ENCODE measurements at regions not wholly inside any gene's neighbourhood (a gene's known extent, or its start where the extent isn't known, plus 50 kb on each side); places are given as distances from the start of the nearest gene placed in this dataset.

DNA sequence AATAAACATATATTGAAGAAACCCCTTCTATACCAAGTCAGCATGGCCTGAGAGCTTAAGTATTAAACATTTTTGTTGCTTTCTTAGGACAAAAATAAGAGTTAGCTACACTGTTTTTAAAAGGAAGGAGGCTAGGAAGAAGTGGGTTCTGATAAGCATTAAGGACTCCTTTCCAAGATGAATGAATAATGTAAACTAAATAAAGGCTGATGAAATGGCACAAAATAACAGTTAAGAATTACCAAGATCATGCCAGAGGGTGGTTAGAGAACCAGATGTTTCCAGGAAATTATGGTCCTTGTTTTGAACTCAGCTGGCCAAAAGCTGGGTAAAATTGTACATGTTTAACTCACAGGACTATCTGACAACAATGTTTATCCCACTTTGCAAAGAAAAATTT, 114.1 kb upstream of the ETS2 start:
- no peaks in the 10 kb centered on the region for H3K36me3 ChIP-seq (ENCODE audit: insufficient read depth, low read length)
- no peak overlapping the region for H3K27ac ChIP-seq (ENCODE audit: low read depth, low read length)
- H4K20me1 ChIP-seq (ENCODE audit: insufficient read depth, low read length), result no peaks in the 10 kb centered on the region
- H3K9me3 ChIP-seq (ENCODE audit: low read depth, low read length), result no peaks in the 10 kb centered on the region
- DNase-seq (ENCODE audit: insufficient read length, low spot score, missing footprints), result no peak
- H2AFZ ChIP-seq (ENCODE audit: low read length), result no peak overlapping the region
- peaks cover 43% of the 10 kb centered on the region for H3K27me3 ChIP-seq (ENCODE audit: insufficient read depth, low read length)
- no peaks in the 10 kb centered on the region for H3K79me2 ChIP-seq (ENCODE audit: insufficient read depth, low read length)
- H3K4me3 ChIP-seq (ENCODE audit: insufficient read depth, low read length), result no peak overlapping the region
- no peaks in the 10 kb centered on the region for H3K4me1 ChIP-seq (ENCODE audit: insufficient read depth, low read length)
- H3K4me2 ChIP-seq (ENCODE audit: insufficient read depth, low read length), result no peak overlapping the region
- TF ChIP-seq, protein P1, sequence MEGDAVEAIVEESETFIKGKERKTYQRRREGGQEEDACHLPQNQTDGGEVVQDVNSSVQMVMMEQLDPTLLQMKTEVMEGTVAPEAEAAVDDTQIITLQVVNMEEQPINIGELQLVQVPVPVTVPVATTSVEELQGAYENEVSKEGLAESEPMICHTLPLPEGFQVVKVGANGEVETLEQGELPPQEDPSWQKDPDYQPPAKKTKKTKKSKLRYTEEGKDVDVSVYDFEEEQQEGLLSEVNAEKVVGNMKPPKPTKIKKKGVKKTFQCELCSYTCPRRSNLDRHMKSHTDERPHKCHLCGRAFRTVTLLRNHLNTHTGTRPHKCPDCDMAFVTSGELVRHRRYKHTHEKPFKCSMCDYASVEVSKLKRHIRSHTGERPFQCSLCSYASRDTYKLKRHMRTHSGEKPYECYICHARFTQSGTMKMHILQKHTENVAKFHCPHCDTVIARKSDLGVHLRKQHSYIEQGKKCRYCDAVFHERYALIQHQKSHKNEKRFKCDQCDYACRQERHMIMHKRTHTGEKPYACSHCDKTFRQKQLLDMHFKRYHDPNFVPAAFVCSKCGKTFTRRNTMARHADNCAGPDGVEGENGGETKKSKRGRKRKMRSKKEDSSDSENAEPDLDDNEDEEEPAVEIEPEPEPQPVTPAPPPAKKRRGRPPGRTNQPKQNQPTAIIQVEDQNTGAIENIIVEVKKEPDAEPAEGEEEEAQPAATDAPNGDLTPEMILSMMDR (IDR thresholded peaks at IDR 0.05; ENCODE audit: extremely low read depth, low read depth, low read length), result no peak

DNA sequence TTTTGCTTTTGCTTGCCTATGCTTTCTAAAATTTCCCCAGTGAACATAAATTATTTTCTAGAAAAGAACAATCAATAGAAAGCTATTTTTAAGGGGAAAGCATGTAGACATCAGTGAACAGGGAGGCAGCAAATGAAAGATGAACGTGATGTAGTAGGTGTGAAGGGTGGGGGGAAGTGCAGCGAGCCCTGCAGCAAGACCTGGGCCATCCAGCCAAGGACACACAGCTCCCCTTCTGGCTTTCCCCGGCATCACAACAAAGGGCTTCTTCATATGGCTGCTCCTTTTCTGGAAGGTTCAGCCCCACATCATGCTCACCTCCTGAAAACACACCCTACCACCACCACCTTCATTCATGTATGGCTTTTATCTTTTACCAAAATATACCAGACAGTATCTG, 109.2 kb upstream of the ETS2 start:
- Histone ChIP-seq H3K27me3 (ENCODE audit: insufficient read depth, low read length) (peaks cover 48% of the 10 kb centered on the region), H2AFZ (ENCODE audit: low read length) (no peak overlapping the region), H3K4me1 (ENCODE audit: insufficient read depth, low read length) (no peaks in the 10 kb centered on the region), H3K79me2 (ENCODE audit: insufficient read depth, low read length) (no peaks in the 10 kb centered on the region), H3K4me3 (ENCODE audit: insufficient read depth, low read length) (no peak overlapping the region), H3K27ac (ENCODE audit: low read depth, low read length) (no peak overlapping the region), H3K9me3 (ENCODE audit: low read depth, low read length) (no peaks in the 10 kb centered on the region), H3K4me2 (ENCODE audit: insufficient read depth, low read length) (no peak overlapping the region), H4K20me1 (ENCODE audit: insufficient read depth, low read length) (no peaks in the 10 kb centered on the region), H3K36me3 (ENCODE audit: insufficient read depth, low read length) (no peaks in the 10 kb centered on the region)
- TF ChIP-seq, protein P1 (IDR thresholded peaks at IDR 0.05; ENCODE audit: extremely low read depth, low read depth, low read length), result no peak
- DNase-seq (ENCODE audit: insufficient read length, low spot score, missing footprints), result no peak

DNA sequence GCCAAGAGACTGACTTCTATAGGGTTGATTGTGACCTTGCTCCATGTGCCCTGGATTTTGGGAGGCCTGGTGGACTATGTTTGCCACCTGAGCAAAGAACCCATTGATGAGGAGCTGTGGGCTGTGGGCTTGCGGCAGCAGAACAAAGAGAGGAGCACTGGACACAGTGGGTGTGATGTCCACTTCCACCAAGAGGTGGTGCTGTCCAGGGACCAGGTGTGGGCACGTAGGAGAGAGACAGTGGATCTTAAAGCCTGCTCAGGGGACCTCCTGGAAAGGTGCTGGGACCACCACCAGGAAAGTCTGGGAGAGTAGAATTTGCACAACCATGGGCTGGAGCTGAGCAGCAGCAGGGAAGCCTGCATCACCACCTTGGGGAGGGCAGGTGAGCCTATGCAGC, 106.7 kb upstream of the ETS2 start:
- no peak overlapping the region for H3K4me2 ChIP-seq (ENCODE audit: insufficient read depth, low read length)
- TF ChIP-seq, protein P1 (IDR thresholded peaks at IDR 0.05; ENCODE audit: extremely low read depth, low read depth, low read length), result peak; percentile 35
- H2AFZ ChIP-seq (ENCODE audit: low read length), result no peak overlapping the region
- no peak overlapping the region for H3K4me3 ChIP-seq (ENCODE audit: insufficient read depth, low read length)
- H3K79me2 ChIP-seq (ENCODE audit: insufficient read depth, low read length), result no peaks in the 10 kb centered on the region
- no peak overlapping the region for H3K27ac ChIP-seq (ENCODE audit: low read depth, low read length)
- H3K27me3 ChIP-seq (ENCODE audit: insufficient read depth, low read length), result peaks cover 60% of the 10 kb centered on the region
- no peak for DNase-seq (ENCODE audit: insufficient read length, low spot score, missing footprints)
- H3K36me3 ChIP-seq (ENCODE audit: insufficient read depth, low read length), result no peaks in the 10 kb centered on the region
- no peaks in the 10 kb centered on the region for H4K20me1 ChIP-seq (ENCODE audit: insufficient read depth, low read length)
- no peaks in the 10 kb centered on the region for H3K9me3 ChIP-seq (ENCODE audit: low read depth, low read length)
- no peaks in the 10 kb centered on the region for H3K4me1 ChIP-seq (ENCODE audit: insufficient read depth, low read length)

DNA sequence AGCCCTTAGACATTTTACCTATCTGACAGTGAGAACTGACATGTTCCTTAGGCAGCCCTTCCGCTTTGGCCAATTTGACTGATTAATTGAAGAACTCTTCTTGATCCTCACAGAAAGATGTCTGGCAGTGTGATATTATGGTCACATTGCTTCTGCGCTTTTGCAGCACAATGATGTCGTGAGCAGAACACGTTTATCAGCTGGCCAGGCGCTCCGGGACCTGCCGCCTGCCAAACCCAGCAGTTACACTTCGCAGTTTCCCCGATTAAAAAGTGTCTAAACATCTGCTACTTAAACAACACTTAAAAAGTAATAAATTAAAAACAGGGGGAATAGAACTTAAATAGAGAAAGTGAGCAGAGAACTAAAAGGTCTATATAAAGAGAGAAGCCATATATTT, 103.5 kb upstream of the ETS2 start:
- DNase-seq (ENCODE audit: insufficient read length, low spot score, missing footprints), result no peak
- no peaks in the 10 kb centered on the region for H3K4me1 ChIP-seq (ENCODE audit: insufficient read depth, low read length)
- no peak overlapping the region for H2AFZ ChIP-seq (ENCODE audit: low read length)
- TF ChIP-seq, protein P1 (IDR thresholded peaks at IDR 0.05; ENCODE audit: extremely low read depth, low read depth, low read length), result no peak
- peaks cover 62% of the 10 kb centered on the region for H3K27me3 ChIP-seq (ENCODE audit: insufficient read depth, low read length)
- H3K27ac ChIP-seq (ENCODE audit: low read depth, low read length), result no peak overlapping the region
- H3K9me3 ChIP-seq (ENCODE audit: low read depth, low read length), result no peaks in the 10 kb centered on the region
- no peak overlapping the region for H3K4me3 ChIP-seq (ENCODE audit: insufficient read depth, low read length)
- no peak overlapping the region for H3K4me2 ChIP-seq (ENCODE audit: insufficient read depth, low read length)
- no peaks in the 10 kb centered on the region for H4K20me1 ChIP-seq (ENCODE audit: insufficient read depth, low read length)
- H3K36me3 ChIP-seq (ENCODE audit: insufficient read depth, low read length), result no peaks in the 10 kb centered on the region
- H3K79me2 ChIP-seq (ENCODE audit: insufficient read depth, low read length), result no peaks in the 10 kb centered on the region

Data from osteoblast (primary cell).